Keratinocyte (primary cell): ENCODE measurements at regions not wholly inside any gene's neighbourhood (a gene's known extent, or its start where the extent isn't known, plus 50 kb on each side); places are given as distances from the start of the nearest gene placed in this dataset.

Experiments used
- CTCF ChIP-seq, 3 experiments: IDR thresholded peaks in 1 of 3; conservative IDR thresholded peaks in 1 of 3; optimal IDR thresholded peaks in 1 of 3; 2 replicates in 2 of 3; 3 replicates in 1 of 3; pipeline versions ENCODE3 to v1.5.1; 2011; ENCODE audit warnings: low read length in 3 of 3, mild to moderate bottlenecking in 3 of 3, moderate library complexity in 2 of 3, control low read depth in 1 of 3, inconsistent platforms in 1 of 3; ENCODE audit not compliant: insufficient read depth in 2 of 3; ENCODE audit errors: extremely low read depth in 1 of 3
- EZH2 ChIP-seq: IDR thresholded peaks from one replicate; pipeline ENCODE4 v1.6.1; 2012; ENCODE audit warnings: inconsistent platforms, mild to moderate bottlenecking, low read length, moderate library complexity

DNA sequence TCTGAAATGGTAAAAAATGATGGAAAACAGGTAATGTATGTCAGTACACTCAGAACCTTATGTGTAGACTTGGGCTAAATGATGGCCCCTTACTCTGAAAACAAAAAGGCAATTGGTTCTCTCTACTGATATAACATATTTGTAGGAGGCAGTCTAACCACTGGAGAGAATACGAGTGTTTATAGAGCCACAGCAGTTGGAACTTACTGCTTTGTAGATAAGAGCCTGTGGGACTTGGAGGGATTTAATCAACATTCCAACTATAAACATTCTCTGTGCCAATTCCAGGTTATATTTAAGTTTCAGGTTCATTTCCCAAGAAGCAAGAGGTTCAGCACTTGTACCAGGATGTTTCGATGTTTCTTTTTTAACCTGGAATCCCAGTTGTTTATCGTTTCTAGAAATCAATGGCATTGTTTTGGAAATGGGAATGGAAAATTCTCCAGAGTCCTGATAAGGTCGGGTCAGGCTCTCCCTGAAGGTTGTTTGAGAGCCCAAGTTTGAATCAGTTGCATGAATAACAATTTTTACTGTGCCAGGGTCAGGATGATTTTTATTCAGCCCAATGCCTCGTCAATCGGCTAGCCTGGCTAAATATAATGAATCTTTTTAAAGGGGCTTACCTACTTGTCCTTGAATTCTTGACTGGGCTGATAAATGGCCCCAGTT is 278.4 kb upstream of the FAM98A start:
- no peak for TF ChIP-seq EZH2
- TF ChIP-seq CTCF (optimal IDR thresholded peaks at IDR 0.05 in 1 of 3, IDR thresholded peaks at IDR 0.05 in 1 of 3, conservative IDR thresholded peaks at IDR 0.05 in 1 of 3; ENCODE audit: extremely low read depth in 1 of 3, insufficient read depth in 2 of 3, low read length in 3 of 3) = no peak
